Fibroblast of skin of left quadriceps (primary cell): ENCODE measurements at regions not wholly inside any gene's neighbourhood (a gene's known extent, or its start where the extent isn't known, plus 50 kb on each side); places are given as distances from the start of the nearest gene placed in this dataset.

Experiments
- DNase-seq, 2 experiments: peaks; one replicate each; pipeline ENCODE4 v3.0.0-alpha.2; 2013; ENCODE audit warnings: low read depth in 2 of 2

DNA sequence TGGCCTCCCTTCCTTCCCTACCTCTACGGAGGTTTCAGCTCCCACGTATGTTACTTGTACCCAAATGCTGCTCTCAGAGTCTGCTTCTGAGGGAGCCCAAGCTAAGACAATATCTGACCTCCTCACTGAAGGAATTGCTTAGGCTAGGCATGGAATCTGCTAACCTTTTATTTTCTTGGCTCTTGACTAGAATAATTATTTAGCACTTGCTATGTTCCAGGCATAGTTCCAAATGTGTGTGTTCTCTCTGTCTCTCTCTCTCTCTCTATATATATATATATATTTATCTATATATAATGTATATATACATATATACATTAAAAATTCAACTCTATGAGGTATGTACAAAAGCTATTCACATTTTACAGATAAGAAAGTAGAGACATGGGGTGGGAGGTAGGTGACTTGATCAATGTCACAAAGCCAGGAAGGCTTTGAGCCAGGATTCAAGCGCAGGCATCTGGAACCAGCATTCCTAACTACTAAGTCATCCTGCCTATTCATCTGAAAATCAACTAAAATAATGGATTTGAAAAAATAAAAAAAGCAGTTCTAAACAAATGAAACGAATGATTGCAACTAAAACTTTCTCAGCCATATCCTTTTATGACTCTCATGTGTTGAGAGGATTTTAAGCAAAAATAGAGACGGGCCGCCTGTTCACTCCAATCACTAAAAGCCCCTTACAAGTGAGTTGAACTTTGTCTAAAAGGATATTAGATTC lies 189.7 kb upstream of the JAG1 start:
- DNase-seq, result peak in 1 of 2 experiments; percentile 65

DNA sequence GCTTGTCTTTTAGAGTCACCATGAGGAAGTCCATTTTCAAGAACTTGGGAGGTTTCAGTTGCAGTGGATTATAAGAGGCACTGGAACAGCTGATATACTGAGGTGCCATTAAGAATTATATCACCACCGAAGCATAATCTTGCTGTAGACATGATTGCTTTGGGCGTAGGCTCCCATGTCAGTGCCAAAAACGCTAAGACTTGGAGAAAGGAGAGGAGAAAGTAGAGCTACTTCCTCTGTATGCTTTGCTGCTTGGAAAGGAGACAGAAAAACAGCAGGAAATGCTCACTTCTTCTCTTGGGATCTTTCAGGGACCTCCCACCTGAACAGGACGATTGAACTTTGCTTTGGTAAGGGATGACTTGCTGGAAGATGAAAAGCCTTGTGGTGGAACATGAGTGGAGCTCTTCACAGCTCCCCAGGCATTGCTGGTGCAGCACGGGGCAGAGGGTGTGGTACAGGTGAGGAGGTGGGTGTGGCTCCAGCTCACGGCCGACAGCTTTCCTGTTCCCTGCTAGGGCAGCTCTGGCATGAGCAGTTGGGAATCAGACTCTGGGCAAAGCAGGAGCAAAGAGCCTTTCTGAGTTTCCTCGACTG lies 190.4 kb upstream of the JAG1 start:
- no peak for DNase-seq

DNA sequence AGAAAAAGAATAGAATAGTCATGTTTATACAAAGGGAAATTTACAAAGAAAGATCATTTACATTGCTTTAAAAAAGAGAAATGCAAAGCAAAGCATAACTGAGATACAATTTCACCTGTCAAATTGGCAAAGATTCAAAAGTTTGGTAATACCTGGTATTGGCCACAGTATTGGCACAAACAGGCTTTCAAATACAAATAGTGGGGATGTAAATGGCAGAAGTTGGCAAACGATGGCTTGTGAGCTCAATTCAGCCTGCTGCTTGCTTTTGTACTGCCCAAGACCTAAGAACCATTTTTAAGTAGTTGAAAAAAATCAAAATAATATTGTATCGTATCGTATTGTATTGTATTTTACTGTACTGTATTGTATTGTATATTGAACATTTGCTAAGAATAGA lies 194.5 kb upstream of the JAG1 start:
- DNase-seq, result no peak

DNA sequence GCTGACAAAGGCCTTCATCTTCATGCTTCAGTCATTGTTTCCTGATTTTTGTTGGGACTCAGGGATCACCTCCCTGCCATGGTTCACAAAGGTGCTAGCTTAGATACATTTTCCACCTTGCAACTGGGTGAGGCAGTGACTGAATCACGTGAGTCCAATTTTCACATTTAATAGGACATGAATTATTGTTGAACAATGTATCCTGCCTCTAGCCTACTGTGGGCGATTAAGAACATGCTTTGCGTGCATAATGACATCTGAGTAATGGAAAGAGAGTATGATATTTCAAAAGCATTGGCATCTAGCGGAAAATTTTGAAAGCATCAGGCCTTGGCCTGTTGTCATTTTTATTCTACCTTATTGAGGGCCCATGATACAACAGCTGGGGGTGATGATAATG lies 199.2 kb upstream of the JAG1 start:
- no peak for DNase-seq

DNA sequence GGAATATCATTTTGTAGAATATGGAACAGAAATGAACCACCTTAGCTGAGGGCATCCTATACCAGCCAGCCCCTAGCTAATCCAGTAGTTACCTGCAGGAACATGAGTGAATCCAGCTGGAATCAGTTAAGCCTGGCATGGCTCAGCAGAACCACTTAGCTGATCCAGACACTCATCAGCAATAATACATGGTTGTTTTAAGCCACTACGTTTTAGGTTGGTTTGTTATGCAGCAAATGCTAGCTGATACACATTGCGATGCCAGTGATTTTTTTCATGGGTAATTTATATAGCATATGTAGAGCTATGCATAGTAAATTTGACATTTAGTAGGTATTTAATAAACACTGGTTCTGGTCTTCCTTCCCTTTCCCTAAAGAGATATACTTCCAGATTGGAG lies 201.9 kb upstream of the JAG1 start:
- no peak for DNase-seq

DNA sequence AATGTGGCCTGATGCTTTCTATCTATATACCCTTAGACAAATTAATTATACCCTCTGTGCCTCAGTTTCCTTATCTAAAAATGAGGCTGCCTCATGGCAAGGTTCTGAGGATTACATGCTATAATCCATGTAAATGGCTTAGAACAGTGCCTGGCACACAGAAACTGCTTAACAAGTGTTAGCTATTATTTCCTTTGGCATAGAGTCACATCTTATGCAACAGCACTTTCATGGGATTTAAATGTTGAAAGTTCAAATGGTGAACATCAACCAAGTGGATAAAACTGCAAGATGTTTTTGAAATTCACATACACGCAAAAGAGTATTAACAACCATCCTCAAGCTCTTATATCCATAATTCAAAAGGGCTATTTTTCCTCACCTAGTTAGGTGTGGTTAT lies 202.8 kb upstream of the JAG1 start:
- no peak for DNase-seq

DNA sequence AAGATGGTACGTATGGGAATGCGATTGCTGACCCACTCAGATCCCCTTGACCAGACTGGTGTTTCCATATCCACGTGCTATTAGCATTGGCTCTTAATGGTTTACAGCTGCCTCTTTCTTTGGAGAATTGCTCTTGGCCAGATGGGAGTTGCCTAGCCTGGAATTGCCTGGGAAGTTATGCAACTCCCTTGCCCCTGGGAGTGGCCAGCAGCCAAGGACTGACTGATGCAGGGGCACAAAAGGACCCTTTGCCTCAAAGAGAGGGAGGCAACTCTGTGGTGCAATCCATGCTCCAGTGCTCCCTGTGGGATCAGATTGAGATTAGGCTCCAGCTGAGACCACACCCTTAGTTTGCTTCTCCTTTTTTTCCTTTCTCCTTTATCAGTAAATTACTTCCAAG lies 203.5 kb upstream of the JAG1 start:
- no peak for DNase-seq

DNA sequence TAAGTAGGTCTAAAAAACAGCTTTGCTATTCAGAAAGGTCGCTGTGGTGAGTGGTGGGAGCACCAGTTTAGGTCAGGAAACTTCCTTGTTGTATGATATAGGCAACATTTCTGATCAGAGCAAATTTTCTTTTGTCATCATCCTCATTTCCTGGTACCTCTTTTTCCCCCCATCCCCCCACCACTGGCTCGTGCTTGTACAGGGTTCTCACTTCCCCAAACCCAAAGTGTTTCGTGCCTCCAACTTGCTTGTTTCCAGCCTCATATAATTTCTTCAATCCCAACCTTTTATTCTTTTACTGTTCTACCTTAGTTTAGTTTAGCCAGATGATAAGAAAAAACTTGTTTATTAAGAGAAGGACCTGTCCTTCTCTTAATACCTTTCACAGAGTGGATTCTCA lies 209.4 kb upstream of the JAG1 start:
- DNase-seq, result no peak

DNA sequence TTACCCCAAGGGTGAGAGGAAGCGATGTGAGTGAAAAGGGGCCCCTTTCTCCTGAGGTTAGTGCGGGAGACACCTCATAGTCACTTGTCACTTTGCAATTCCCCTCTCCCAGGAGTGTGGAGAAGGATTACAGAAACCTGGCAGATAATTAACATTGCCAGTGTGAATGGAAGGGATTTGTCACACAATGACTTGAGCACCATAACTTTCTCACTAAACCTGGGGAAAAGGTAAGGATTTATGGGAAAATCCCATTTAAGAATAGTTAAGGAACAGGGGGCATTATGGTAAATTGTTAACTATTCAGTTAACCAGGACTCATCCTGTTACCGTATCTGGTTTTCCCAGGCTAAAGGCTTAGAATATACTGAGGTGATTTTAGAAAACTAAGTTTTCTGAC lies 219.5 kb upstream of the JAG1 start:
- DNase-seq, result no peak

DNA sequence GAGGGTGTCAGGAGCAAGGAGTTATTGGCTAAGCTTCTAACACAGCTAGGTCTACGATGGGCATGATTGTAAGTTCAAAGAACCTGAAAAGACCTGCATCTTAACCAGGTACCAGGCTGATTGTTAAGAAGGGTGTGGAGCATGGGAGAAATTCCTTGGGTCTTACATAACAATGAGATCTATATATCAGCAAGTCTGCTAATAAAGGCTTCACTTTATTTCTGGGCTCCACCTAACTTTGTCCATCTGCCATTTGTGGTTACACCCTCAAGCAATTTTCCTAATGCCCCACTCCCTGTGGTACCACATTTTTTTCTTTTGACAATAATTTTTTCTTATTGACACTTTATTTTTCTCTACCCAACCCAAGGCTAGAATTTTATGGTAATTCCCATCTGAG lies 223.5 kb upstream of the JAG1 start:
- no peak for DNase-seq

DNA sequence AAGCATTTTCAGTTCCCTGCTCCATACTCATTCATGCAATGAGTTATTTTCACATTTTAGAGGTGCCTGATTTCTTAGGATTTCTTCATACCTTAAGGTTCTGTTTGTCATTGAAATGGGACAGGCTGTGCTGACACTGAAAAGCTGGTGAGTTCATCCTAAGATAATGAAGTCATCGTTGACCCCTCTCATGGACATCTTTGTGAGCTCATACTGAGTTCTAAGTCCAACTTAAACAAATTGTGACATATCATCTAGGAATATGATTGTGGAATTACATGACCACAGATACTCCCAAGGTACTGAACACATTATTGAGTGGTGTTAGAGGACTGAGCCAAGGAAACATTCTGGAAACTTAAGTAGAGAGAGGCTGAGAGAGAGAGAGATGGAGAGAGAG lies 224.8 kb upstream of the JAG1 start:
- DNase-seq, result no peak

DNA sequence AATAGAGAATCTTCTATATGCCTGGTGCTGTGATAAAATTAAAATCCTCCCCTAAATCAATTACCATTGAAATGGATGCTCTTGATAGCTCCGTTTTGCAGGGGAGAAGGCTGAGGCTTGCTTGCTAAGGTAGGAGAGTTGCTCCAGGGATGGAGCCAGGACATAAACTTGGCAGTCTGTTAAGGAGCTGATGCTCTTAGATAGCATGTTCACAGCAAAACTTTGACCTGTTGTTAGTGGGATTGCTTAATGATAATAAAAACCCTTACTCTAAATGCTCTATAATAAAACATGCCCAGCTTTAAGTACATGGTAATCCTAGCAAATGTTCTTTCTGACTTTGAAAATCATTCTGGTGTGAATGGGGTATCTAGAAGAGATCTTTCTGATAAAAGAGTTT lies 228.4 kb upstream of the JAG1 start:
- no peak for DNase-seq

DNA sequence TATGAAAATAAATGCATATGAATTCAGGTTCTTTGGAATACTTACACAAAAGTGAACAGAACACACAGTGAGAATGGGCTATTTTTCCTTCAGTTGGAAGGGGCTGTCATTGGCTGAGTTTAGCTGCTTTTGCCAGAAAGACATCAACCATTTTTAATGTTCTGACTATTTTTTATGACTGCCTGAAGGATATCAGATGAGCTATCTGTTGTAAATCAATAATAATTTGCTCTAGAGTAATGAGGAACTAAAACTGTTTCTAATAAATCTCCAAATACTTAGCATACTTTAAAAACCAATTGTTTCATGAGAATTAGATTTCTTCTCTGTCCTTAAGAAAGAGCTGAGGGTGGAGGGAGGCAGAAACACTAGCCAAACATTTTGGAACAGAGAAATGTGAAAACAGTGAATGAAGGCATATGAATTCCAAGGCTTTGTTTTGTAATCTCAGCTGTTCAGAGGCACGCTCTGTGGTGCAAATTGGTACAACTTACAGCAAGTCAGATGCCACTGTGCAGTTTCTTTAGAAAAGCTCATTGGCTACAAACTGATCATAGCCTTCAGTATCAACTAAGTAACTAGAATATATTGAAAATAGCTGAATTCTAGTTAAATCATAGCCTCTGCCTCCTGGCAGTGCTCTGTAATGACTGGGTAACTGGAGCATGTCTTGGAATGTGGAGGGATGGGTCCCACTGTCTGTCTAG lies 228.9 kb upstream of the JAG1 start:
- peak; percentile 74 to 79 for DNase-seq

DNA sequence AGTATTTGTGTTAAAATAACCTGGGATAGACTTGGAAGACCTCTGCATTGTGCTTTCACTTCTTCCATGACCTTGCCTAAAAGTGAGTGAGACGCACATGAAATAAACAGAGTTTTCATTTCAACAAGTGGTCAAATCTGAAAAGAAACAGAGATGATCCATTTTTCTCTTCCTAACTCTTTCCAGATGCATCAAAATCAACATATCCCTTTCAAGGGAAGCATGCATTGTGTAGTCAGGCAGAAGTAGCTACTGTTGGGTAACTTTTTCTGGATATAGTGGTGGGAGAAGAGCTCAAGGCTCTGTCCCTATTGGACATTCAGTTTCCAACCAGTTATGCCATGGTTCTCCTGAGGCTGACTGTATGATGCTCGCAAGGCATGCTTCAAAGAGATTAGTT lies 233.0 kb upstream of the JAG1 start:
- no peak for DNase-seq

DNA sequence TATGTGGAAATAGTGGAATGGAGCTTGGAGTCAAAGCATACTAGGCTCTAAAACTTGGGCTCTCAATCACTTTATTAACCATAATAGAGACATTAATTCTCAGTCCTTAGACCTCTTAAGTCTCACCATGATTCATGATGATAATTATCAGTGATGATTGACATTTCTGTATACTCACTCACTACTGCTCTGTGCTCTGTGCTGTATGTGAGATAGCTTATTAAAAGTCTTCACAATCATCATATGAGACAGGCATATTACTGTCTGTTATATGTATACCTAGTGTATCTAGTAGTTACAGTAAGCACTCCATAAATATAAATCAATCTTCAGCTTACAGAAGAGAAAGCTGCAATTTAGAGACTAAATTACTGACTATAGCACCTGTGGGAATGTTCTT lies 236.0 kb upstream of the JAG1 start:
- DNase-seq, result no peak

DNA sequence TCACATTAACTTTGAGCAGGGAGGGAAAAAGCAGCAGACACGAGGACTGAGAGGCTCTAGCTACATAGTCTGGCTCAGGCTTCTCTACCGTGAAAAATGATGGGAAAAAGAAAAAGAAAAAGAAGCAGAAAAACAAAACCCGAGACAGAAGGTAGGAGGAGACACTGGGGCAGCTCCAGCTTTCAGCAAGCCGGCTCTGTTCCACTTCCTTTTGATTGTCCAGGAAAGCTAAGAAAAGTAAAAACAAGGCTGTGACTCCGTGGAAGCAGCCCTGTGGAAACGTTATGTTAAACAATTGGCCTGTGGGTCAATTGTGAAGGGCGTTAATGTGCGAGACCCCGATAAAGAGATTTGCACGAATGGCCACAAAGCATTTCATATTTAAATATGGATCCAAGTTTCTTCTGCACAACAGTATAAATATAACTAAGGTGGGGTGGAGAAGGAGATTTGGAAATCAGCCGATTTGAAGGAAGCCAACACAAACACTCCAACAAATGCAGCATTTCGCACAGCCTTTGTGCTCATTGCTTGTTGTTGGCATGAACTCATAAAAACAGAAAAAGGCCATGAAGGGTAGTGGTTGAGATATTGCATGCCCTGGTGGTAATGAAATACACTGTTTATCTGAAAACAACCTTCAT lies 236.9 kb upstream of the JAG1 start:
- DNase-seq, result no peak

DNA sequence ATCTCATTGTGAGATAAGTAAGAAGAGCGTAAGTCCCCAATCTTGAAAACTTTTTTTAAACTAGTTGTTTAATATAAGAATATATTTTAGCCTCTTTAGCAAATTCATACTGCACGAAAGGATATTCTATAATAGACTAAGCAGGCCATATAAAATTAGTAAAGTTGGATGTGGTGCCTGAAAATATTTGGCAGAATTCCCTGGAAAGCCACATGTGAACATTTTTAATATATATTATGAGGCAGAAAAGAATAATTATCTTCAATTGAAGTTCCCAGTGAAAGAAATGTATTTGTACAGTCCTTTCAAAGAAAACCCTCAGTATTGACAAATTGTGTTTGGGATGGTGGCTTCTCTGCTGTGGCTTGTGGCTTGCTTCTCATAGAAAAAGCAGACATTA lies 237.5 kb upstream of the JAG1 start:
- DNase-seq, result no peak

DNA sequence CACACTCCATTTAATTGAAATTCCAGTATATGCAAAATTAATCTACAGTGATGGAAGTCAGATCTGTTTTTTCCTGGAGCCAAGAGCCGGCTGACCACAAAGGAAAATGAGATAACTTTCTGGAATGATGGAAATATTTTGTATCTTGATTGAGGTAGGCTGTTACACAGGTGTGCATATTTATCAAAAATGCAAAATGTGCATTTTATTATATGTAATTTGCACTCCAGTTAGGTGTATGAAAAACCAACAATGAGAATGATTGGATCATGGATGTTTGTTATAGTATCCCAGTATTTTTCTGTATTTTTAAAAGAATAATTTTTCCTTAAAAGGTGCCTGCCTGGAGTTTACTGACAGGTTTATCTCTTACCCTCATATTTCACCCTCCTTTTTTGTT lies 242.0 kb upstream of the JAG1 start:
- no peak for DNase-seq

DNA sequence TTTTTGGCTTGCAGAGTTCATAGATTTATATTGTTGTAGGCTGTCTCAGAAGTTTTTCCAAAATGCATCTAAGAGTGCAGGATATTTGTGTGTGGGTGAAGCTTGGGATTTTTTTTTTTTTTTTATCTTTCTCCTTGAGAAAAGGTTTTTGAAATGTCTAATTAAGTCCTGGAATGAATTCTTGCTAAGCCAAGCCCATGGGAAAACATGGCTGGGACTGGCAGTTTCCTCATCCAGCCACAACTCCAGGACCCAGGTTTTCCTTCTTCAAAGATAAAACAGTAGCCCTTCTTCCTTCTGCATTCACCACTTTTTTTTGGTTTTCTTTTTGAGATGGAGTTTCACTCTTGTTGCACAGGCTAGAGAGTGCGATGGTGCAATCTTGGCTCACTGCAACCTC lies 242.5 kb upstream of the JAG1 start:
- no peak for DNase-seq

DNA sequence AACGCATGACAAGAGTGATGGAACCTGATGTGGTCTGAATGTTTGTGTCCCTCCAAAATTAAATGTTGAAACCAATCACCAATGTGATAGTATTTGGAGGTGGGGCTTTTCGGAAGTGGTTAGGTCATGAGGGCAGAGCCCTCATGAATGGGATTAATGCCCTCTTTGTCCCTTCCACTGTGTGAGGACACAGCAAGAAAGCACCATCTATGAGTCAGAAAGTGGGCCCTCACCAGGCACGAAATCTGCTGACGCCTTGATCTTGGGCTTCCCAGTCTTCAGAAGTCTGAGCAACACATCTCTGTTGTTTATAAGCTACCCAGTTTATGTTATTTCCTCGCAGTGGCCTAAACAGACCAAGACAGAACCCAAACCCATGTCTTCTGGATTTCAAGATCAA lies 244.0 kb upstream of the JAG1 start:
- DNase-seq, result no peak

DNA sequence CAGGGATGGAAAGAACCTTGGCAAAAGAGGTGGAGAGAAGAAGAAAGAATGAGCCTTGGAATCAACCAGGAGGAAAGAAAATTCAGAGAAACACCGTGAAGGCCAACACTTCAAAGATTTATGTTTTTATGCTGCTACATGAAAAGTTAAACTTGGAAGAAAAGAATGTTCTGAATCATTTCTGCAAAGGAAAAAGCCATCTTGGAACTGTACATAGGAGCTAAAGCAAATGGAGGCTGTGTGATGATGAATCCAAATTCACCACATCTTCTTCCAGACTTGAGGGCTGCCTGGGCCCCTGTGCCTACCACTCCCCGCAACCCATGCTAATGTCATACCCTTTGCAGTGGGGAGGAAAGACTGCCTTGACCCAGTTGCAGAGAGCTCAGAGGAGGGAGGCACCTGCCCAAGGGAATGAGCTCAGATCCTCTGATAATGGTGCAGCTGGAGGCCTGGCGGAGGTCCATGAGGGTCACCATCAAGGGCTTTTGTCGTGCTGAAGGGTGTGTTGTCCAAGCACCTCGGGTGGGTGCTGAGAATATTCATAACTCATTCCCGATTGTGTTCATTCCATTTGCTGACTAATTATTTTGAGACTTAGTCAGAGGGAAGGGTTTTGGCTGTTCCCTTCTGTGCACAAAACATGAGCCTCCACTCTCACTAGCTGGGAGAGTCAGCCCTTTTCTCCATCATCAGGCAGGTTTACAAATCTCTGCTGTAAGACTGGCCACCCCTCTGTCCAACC lies 245.8 kb upstream of the JAG1 start:
- DNase-seq, result peak in 1 of 2 experiments; percentile 56

DNA sequence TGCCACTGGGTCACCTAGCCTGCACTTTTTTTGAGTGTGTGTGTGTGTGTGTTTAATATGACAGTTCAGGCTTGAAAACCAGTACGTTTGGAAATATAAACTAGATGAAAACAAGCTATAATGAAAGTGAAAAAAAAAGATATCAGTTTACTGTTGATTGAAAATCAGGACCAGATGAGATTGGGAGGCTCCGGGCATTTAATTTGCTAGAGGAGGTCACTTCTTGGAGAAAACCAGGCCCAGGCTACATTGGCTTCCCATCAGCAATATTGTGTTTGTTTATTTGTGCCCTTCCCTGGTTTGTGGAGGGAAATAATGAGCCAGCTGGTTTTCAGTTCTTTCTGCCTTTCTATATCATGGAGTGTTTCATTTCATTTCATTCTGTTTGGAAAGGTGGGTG lies 246.6 kb upstream of the JAG1 start:
- DNase-seq, result no peak
